Activated naive CD4-positive, alpha-beta T cell treated with Interleukin-2 at 50 U/mL for 16 hours (primary cell): ENCODE measurements at regions not wholly inside any gene's neighbourhood (a gene's known extent, or its start where the extent isn't known, plus 50 kb on each side); places are given as distances from the start of the nearest gene placed in this dataset.

ENCODE experiments used
- DNase-seq: peaks from one replicate; pipeline ENCODE4 v3.0.0-alpha.2; 2020

DNA sequence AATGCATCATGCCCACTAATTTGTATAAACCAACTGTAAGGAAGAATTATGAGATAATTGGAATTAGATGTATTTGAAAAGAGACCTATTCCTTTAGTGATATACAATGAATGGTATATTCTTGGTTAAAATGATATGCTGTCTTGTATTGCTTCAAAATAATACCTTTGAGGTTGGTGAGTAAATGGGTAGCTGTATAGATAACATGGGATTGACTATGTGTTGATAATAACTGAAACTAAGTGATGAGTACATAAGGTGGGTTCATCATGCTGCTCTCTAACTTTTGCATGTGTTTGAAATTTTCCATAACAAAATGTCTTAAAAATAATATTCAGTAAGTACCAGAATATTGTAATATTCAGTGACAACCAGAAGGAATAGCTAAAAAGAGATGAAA, 272.6 kb upstream of the ZPLD1 start:
- DNase-seq: no peak

DNA sequence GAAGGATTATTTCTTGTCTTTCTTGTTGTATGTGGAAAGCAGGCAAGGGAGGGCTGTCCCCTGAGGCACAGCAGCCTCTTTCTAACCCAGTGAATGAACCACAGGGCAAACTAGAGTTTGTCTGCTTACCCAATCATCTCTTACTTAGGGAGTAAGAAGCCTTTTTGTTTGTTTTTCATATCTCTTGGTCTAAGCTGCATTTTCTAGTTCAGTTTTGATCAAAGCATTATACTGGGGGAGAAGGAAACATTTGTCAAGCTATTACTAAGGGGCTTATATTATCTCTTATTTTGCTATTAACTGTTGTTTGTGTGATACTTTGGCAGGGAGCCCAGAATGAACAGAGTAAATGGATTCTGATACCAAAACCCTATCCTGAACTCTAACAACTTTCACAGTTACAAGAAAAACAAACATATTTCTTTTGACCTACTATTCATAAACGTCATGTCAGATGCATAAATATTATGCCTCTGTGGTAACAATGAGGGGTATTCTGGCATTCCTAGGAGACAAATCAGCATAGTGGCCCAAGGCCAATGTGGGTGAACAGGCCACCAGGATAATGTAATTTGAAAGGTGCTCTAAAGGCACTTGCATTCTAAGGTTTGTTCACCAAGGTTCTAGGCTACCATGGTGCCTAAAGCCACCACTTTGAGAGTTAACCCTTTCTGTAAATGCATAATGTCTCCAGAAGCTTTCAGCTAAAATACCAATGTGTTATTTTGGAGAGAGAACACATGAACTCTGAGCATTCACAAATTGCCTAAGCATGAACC, 271.6 kb upstream of the ZPLD1 start:
- DNase-seq: no peak

DNA sequence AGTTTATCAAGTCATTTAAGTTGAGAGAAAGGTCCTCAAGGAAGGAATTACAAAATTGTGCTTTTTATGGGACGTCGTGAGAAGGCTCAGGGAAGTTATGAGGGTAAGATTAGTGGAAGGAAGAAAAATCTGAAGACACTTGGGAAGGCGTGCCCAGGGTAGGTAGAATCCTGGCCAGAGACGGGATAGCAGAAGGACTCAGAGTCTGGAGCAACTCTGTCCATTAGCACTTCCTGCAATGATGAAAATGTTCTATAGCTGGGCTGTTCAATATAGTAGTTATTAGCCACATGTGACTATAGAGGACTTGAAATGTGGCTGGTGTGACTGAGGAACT, 271.0 kb upstream of the ZPLD1 start:
- DNase-seq: no peak

DNA sequence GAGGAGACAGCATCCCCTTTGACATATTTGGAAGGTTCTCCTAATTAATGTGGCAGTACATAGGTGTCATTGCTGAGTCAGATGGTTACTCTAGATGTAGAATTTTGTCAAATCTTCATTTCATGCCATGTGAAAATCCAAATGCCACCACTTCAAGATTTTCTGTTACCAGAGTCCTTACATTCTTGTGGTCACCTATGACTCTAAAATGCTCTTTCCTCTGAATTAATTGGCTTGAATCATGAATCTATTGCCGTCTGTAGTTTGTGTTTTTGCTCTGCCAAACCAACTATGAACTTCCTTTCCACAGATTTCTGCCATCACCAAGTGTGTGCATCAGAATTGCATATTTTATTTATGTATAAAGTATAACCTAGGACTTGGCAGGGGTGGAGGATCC, 269.4 kb upstream of the ZPLD1 start:
- no peak for DNase-seq

DNA sequence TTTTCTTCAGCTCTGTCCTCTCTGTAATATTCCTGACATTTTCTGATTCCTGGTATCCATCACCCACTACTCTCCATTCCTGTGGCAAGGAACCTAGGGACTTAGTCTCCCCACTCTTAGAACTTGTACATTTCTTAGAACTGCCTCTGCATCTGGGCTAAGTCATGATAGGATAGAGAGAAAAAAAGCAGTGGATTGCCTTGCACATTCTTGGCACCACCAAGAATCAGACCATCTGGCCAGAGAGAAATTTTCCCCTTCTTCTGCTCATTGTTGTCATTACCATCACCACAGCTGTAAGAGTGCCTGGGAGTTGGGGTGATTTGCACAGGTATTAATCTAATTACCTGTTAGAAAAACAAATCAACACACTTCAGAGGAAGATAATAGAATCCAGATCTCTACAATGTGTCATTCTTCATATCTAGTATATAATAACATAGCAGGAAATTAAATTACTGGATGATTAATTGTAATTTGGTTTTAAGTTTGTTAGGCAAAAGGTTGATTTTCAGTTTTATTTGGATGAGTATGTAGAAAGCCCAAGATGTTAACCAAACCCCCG, 264.8 kb upstream of the ZPLD1 start:
- no peak for DNase-seq

DNA sequence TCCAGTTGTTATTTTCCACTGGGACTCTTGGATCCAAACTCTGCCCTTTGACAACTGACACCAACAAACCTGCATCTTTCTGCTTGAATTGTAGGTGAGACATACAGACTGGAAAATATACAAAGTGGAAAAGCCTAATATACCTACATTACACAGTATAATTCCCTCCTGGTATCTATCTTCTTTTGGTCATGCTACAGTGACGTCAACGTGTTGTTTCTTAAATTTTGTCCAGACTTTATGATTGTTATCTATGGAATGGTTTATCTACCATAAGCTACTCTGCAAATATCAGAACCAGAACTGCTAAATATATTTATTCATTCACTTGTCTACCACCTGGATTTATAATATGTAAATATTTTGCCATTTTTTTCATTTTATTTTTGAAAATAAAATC, 264.3 kb upstream of the ZPLD1 start:
- no peak for DNase-seq

DNA sequence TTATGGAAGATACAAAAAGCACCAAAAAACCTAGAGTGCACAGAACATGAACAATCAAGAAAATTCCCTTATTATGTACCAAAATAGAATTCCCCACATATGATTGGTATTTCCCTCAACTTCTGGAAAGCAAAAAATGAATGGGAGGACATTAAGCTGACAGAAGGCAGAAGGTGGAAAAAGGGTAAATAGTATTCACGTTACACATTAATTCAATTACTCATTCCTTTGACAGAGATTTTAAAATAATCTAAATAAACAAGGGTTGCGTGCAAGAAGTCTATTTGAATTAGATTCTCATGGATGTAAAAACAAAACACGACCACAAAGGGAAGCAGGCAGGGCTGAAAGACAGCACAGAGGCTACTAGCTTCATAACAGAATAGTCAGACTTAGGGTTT, 260.5 kb upstream of the ZPLD1 start:
- no peak for DNase-seq

DNA sequence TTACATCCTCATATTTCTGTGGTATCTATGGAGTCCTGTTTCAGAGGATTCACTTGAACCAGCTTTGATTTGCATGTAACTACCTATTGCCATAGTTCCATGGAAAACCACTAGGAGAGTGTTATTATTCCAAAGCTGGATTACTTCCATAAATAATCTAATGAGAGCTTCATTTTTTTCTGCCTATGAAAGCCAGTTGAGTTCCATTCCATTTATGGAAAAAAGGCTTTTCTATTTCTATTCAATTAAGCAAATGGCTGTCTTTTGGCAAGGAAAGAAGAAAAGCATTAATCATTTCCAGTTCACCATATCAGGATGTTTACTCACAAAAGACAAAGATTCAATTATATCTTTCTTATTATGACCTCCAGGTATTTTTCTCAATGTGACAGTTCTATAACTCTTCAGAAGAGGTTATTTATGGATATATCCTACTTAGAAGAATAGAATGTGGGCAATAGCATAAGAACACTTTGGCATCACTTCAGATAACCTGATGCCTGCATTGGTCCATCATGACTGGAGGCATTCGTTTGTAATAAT, 259.9 kb upstream of the ZPLD1 start:
- DNase-seq: no peak

DNA sequence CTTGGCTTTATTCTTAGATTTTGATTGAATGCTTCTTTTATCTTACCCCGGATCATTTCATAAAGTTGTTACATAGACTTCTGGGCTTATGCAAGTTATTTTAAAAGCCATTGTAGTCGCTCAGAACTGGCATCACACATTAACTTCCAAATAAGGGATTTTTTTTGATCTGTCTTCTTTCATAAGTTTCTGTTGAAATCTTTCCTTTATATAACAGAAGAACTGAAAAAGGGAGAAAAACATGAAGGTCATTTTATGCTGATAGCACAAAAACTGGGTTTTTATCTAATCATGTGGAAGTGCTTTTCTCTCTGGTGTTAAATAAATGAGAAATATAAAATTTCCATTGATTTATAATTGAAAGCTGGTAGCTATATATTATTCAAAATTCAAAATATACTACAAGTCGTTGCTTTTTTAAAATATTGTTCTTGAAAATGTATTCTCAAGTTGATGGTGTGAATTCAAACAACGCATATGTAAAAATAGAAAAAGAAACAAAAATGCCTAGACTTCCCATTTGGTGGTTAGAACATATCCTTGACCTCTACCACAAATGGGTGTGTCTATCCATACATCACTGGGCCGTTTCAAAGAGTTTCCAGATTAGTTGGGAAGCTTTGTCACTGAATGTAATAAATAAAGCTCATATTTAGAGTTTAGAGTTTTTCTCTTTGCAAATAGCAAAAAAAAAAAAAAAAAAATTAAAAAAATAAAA, 258.3 kb upstream of the ZPLD1 start:
- no peak for DNase-seq

DNA sequence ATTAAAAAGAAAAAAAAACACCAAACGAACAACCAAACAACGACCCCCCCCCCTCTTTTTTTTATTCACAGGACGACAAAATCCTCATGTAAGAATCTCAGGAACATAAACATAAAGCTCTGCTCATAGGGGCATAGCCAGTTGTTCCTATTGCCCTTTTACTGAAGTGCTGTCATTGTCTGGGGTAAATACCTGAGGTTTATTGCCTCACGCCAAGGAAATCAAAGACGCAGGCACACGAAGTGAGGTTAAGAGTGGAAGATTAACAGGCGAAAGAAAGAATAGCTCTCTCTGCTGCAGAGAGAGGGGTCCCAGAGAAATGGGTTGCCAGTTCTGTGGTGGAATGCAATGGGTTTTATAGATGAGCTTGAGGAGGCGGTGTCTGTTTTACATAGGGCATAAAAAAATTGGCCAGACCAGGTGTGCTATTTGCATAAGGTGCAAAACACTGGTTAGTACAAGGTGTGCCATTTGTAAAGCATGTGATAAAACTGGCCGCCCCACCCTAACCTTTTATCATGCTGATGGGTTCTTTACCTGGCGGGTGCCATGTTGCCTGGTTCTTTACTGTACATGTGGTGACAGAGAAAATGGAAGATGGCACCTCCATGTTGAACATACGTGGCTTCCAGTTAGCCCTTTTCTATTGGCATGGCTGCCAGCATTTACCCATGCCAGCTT, 257.6 kb upstream of the ZPLD1 start:
- DNase-seq: no peak

DNA sequence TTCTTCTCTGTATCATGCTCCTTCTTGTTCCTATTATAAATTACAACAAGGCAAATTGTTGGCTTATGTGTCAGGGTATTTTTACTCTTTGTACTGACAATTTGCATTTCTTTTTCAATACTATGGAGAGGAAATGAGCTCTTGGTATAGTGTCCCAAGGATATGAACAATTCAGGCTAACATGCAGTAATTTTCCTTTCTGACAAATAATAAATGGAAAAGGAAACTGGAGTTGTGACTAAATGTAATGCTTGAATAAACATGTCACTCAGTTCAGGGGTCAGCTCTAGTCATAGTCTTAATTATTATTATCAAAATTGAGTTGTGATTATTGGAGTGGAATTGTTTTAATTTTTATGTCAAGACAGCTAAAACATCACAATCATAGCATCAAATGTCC, 256.0 kb upstream of the ZPLD1 start:
- DNase-seq: no peak

DNA sequence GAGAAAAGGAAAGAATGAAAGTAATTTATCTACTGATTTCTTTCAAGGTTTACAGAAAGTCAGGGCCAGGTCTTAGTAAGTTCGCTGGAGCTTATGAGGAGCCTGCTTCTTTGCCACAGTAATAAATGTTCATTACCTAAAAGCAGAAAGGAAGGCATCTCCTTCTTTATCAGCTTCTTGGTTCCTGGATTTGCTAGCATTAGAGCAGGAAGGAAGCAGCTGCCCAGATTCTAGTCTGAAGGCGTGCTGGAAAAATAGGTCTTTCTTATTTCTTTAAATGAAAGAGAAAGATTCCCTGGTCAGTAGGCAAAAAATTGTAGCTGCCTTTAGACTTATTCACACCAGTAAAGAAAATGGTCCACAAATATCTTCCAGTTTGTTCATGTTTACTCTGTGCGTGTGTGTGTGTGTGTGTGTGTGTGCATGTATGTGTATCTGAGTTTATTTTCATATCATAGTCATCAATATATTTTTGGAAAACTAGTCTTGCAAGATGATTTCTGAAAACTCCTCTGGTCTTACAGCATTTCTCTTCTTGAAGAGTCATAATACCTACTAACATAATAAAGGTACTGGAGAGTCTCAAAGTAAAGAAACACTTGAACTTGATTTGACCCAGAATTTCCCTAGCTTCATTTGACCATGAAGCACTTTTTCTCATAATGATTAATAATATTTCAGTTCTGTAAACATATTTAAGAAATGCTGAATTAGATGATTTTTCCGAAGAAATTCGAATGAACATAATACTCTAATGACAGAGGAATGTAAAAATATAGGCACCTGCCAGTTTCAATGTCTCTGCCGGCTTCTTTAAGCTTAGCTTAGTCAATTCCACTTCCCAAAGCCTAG, 255.3 kb upstream of the ZPLD1 start:
- DNase-seq: no peak

DNA sequence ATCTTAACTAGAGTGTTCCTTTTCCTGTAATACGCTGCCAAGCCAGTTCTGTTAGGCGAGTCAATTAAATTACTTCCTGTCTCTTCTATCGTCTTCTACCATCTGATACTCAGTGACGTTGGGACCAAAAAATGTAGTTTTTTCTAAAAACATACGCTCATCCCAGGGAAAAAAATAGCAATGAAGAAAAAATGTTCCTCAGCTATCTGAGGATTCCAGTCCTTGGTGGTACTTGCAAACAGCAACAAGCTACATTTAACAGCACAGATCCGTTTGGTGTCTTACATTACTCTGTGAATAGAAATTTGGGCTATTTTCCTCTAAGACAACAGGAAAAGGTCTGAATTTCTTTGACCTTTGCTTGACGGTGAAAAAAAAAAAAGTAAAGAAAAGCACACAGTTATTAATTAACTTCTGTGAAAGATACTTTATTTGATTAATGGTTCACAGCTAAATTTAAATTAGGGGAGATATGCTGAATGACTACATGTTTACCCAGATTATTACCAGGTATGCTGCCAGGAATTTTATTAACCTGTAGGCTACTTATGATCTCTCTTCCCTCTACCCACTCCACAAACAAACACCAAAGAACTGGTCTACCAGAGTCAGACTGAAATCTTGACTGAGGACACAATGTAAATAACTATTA, 254.4 kb upstream of the ZPLD1 start:
- DNase-seq: no peak

DNA sequence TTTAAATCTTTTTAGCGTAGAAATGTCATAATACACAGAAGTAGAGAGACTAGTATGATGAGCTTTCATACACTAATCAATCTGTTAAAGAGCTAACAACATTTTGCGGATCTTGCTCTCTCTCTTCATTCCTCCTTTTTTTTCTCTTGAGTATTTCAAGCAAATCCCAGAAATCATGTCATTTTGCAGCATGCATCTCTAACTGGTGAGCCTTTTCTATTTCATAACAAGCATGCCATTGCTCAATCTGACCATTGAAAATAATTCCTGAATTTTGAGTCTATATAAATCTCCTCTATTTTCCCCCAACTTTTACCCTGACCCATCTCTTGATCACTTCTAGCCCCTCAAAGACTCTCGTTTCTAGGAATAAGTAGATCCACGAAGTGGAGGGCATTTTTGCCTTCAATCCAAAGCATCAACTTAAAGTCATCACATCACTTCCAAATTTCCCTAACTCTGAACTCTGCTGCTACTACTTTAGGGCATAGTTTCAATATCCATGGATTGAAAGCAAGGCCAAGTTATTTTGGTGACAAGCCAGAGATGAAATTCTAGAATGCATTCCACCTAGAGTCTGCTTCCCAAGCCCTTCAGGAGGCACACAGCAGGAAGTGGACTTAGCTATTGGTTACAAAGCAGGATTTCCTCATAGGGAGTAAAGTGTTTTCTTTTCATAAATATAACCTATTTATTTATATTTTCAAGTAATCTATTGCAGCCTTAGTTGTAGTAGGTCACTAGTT, 253.5 kb upstream of the ZPLD1 start:
- no peak for DNase-seq

DNA sequence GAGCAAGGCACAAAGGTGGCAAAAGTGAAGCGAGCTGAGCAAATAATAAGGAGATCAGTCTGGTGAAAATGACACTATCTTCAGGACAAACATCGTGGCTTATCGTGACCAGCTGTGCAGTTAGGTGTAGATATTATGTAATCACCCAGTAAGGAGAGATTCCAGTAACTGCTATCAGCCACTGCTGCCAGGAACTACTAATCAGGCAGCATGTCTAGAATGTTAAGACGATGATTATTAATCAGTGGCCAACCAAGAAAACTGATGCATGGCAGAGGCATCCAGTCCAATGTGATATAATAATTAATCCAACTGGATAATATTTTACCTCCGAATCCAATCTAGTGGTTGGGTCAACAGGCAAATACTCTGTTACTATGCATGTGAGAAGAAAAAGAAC, 252.7 kb upstream of the ZPLD1 start:
- no peak for DNase-seq

DNA sequence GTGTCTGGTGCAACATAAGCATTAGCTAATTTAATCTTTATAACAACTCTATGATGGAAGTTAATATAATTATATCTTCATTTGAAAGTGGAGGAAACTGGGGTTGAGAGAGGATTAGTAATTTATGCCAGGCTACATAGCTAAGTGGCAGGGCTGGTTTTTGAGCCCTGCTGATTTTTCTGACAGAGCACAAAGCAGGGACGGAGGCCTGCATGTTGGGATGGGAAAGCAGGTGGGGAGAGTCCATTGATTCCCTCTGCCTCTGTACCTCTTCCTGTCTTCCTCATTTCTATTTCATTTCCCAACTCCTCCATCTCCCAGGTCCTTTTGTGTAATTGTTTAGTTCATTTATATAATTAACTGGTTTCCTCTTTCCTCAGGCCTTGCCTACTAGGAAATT, 251.6 kb upstream of the ZPLD1 start:
- no peak for DNase-seq

DNA sequence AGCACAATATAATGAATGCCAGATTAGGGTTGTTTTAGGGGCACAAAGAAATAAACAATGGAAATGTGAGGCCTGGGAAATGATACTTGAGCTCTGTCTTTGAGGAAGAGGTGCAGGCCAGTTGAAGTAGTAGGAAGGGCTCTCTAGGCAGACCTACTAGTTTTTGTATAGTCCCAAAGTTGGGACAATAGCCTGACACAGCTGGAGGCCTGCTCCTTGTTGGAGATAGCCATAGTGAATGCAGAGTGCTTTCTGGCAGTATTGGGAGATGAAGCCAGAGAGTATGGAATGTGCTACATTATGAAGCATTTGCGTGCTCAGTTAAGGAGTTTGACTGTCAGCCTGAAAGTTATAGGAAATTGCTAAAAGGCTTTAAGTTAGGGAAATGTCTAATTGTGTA, 251.2 kb upstream of the ZPLD1 start:
- no peak for DNase-seq

DNA sequence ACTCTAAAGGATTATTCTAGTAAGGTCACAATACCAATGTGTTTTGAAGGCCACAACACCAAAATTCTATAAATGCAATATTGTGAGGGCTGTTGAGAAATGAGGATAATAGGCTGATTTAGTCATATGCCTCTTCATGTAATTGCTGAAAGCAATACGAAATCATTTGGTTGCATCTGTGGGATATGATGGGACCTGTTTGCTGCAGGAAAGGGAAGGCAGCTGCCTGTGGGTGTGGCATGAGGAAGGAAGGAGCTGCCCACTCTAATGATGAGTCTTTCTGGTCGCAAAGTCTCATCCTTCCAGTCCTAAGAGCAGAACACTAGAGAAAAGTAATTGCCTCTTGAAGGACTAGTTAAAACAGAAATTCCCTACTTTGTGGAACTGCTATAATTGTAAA, 245.3 kb upstream of the ZPLD1 start:
- no peak for DNase-seq

DNA sequence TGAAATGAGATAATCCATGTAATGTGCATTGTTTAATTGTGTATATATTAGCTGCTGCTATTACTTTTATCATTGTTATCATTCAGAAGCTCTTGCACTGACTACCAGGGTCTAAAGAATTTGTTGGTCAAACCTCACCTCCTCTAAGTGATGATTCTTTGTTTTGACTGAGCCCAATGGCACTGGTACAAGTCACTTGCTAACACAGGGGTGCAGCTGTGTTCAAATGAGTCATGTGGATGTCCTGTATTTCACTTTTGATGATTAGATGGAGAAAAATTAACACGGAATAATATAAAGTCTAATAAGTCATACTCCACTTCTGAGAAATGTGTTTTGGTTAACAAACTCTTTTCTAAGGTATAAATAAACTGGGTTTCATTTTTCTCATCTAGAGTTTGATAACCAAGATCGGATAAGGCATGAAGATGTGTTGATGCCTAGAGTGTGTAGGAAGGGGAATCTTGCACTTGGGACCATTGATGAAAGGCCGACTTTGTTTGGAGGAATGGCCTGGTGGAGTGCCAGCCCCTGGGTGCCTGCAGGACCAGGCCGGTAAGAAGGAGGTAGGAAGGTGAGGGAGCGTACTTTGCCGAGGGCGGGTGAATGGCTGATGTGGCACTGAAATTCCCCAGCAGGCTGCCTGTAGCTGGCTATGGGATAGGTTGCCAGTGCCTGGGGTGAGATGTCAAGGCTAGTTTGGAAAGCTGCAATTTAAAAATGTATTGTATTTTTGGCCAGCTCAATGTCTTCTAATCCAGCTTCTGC, 244.7 kb upstream of the ZPLD1 start:
- DNase-seq: no peak

DNA sequence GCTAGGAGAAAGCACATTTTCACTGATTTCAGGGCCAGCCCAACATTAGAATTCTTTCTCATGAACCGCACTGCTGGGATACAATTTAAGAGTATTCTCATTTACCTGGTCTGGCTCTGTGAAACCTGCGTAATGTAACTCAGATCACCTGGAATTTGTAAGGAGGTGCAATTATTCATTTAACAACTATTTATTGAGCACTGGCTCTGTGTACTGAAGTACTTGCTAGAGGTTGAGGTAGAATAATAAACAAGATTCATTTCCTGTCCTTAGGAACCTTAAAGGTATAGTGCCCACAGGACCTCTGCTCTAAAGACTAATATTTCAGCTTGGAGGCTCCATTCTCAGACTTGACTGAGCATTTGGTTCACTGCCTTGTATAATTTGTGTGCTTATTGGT, 242.2 kb upstream of the ZPLD1 start:
- no peak for DNase-seq

DNA sequence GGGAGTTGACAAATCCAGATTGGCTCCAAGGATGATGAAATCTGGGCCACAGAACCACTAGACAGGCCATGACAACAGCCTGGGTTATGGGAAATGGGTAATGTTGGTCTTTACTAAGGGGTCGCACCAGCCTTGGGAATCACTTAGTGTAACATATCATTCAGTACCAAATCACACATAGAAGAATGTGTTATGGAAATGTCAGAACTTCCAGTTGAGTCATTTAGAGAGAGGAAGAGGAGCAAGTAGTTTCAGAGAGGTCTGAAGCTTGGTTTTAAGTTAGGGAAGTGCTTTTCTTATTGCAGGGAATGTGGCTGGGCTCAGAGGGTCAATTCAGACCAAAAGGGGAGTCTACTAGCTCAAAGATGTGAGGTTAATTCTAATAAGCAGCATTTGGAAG, 241.6 kb upstream of the ZPLD1 start:
- no peak for DNase-seq
